GM06990 (cell line): ENCODE measurements at regions not wholly inside any gene's neighbourhood (a gene's known extent, or its start where the extent isn't known, plus 50 kb on each side); places are given as distances from the start of the nearest gene placed in this dataset.

ENCODE experiments used
- DNase-seq: peaks from one replicate; pipeline ENCODE4 v3.0.0-alpha.2; 2011; ENCODE audit not compliant: insufficient read length; ENCODE audit errors: extremely low read depth
- H3K27me3 ChIP-seq: replicated peaks from 2 replicates; pipeline ENCODE4 v1.6.0; 2011; ENCODE audit warnings: low read length; ENCODE audit not compliant: control insufficient read depth, insufficient read depth
- H3K36me3 ChIP-seq: 2 replicates; pipeline ENCODE4 v1.5.1; 2011; ENCODE audit warnings: low read length; ENCODE audit not compliant: control insufficient read depth, insufficient read depth
- H3K4me3 ChIP-seq: replicated peaks from 2 replicates; pipeline ENCODE4 v1.5.1; 2011; ENCODE audit warnings: low read depth, mild to moderate bottlenecking, control low read depth, low read length
- CTCF ChIP-seq: IDR thresholded peaks from 2 replicates; pipeline ENCODE4 v1.5.1; 2011; ENCODE audit warnings: low read length, control low read depth, mild to moderate bottlenecking, inconsistent platforms; ENCODE audit not compliant: insufficient read depth, poor library complexity, severe bottlenecking

- TF ChIP-seq CTCF, result no peak
- Histone ChIP-seq H3K27me3 (no peaks in the 10 kb centered on the region), H3K36me3 (no peaks in the 10 kb centered on the region), H3K4me3 (no peak overlapping the region)
- DNase-seq, result no peak
These were observed 432.8 kb downstream of the HDGFL1 start for GRCh38 chr6:23002044-23002619.

GRCh38 chr6:23003671-23004467, 434.5 kb downstream of the HDGFL1 start:
- Histone ChIP-seq H3K27me3 (no peaks in the 10 kb centered on the region), H3K4me3 (no peak overlapping the region), H3K36me3 (no peaks in the 10 kb centered on the region)
- no peak for TF ChIP-seq CTCF
- no peak for DNase-seq

- Histone ChIP-seq H3K4me3 (no peak overlapping the region), H3K36me3 (no peaks in the 10 kb centered on the region), H3K27me3 (no peaks in the 10 kb centered on the region)
- no peak for TF ChIP-seq CTCF
- no peak for DNase-seq
These were observed 437.3 kb downstream of the HDGFL1 start for GRCh38 chr6:23006656-23007055.

- DNase-seq, result no peak
- Histone ChIP-seq H3K36me3 (no peaks in the 10 kb centered on the region), H3K27me3 (no peaks in the 10 kb centered on the region), H3K4me3 (no peak overlapping the region)
- no peak for TF ChIP-seq CTCF
These were observed 442.2 kb downstream of the HDGFL1 start for GRCh38 chr6:23011615-23012014.

- DNase-seq, result no peak
- no peak overlapping the region for H3K4me3 ChIP-seq
- TF ChIP-seq CTCF, result no peak
- no peaks in the 10 kb centered on the region for H3K36me3 ChIP-seq
- H3K27me3 ChIP-seq, result no peaks in the 10 kb centered on the region
These were observed 444.4 kb downstream of the HDGFL1 start for GRCh38 chr6:23013776-23014175.
